Breast epithelium (tissue), 4 donors: ENCODE measurements at regions not wholly inside any gene's neighbourhood (a gene's known extent, or its start where the extent isn't known, plus 50 kb on each side); places are given as distances from the start of the nearest gene placed in this dataset.

Source experiments
- DNase-seq, 2 donors: peaks; one replicate each; pipeline ENCODE4 v3.0.0-alpha.2; 2019; ENCODE audit warnings: low spot score in 2 of 2
- H3K27ac ChIP-seq, 2 donors: fragments of 200-600 bp; sonication (generic) in 1 of 2; one replicate each; pipeline ENCODE4 v1.5.1; 2016 to 2019; ENCODE audit warnings: mild to moderate bottlenecking in 1 of 2
- H3K27me3 ChIP-seq, 2 donors: fragments of 200-600 bp; sonication (generic) in 1 of 2; one replicate each; pipeline versions ENCODE4 v1.5.1 to v1.6.0; 2017 to 2019; ENCODE audit warnings: control low read depth in 1 of 2, mild to moderate bottlenecking in 1 of 2
- H3K36me3 ChIP-seq: fragments of 200-600 bp; one replicate; pipeline ENCODE4 v1.5.1; 2019
- H3K4me1 ChIP-seq, 2 donors: fragments of 200-600 bp; sonication (generic); one replicate each; pipeline ENCODE4 v1.5.1; 2016 to 2019; ENCODE audit warnings: control low read depth in 1 of 2
- H3K4me3 ChIP-seq, 3 donors: fragments of 200-600 bp; sonication (generic); 1 replicate in 2 of 3; 2 replicates in 1 of 3; pipeline ENCODE4 v1.5.1; 2016 to 2019; ENCODE audit warnings: mild to moderate bottlenecking in 3 of 3, moderate library complexity in 2 of 3
- H3K9me3 ChIP-seq, 2 donors: fragments of 200-600 bp; sonication (generic) in 1 of 2; one replicate each; pipeline ENCODE4 v1.5.1; 2016 to 2019; ENCODE audit warnings: control low read depth in 1 of 2
- CTCF ChIP-seq, 3 donors: fragments of 450-650 bp; IDR thresholded peaks; one replicate each; pipeline ENCODE4 v1.5.1; 2016 to 2017; ENCODE audit warnings: antibody characterized with exemption in 3 of 3, mild to moderate bottlenecking in 3 of 3, moderate library complexity in 3 of 3
- POLR2A ChIP-seq: fragments of 450-650 bp; IDR thresholded peaks from one replicate; pipeline ENCODE4 v1.6.1; 2016; ENCODE audit warnings: antibody characterized with exemption, mild to moderate bottlenecking, moderate library complexity
- POLR2AphosphoS5 ChIP-seq, 3 donors: sonication (generic); formaldehyde crosslinking; IDR thresholded peaks; one replicate each; pipeline ENCODE4 v1.6.1; 2017; ENCODE audit warnings: antibody characterized with exemption in 3 of 3
- intact Hi-C: fragments of 100-400 bp; cut with DNase I; formaldehyde crosslinking; loops from one replicate; pipeline ENCODE4 v1.15.1; 2023; ENCODE audit warnings: low total_unique reads

DNA sequence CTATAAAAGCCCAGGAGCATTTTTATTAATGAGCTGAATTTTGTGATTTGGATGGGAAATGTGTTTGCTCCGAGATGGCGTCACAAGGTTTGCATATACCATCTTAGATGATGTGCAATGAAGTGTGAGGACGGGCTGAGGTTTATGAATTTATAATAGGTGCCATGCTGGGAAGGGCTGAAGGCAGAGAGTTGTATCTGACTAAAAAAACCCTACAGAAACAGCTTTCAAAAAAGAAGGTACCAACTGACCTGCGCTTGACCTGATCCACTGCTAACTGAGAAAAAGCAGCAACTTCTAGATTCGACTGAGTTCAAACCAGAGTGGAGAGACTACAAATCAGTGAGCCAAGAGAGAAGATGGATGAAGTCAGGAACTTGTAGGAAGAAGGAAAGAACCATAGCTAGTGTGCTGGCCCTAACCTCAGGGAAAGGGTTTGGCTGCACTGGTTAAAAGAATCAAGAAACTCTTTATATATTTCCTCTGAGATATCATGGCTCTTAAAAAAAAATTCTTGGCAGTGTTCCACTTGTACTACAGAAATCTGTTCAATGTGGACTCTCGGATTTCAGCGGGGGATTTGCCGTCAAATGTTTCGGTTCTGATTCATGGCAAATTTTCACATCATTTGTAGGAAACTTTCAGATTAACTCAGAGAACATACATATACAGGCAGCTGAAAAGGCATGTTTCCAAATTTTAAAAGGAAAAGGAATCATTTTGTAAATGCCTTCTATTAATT lies 56.5 kb upstream of the HDGFL1 start:
- H3K4me1 ChIP-seq: no peaks in the 10 kb centered on the region
- no peak overlapping the region for H3K27ac ChIP-seq
- intact Hi-C loops: no loop called here
- no peaks in the 10 kb centered on the region for H3K27me3 ChIP-seq
- H3K4me3 ChIP-seq: no peak overlapping the region
- no peaks in the 10 kb centered on the region for H3K36me3 ChIP-seq
- H3K9me3 ChIP-seq: no peaks in the 10 kb centered on the region
- no peak for TF ChIP-seq CTCF (IDR thresholded peaks at IDR 0.05)
- no peak for TF ChIP-seq POLR2A
- no peak for TF ChIP-seq POLR2AphosphoS5 (IDR thresholded peaks at IDR 0.05)
- no peak for DNase-seq

- TF ChIP-seq CTCF (IDR thresholded peaks at IDR 0.05) (no peak), POLR2A (no peak), POLR2AphosphoS5 (IDR thresholded peaks at IDR 0.05) (no peak)
- no peak for DNase-seq
- H3K36me3 ChIP-seq: no peaks in the 10 kb centered on the region
- intact Hi-C loops: no loop called here
- H3K27me3 ChIP-seq: no peaks in the 10 kb centered on the region
- H3K27ac ChIP-seq: no peak overlapping the region
- H3K4me3 ChIP-seq: no peak overlapping the region
- no peaks in the 10 kb centered on the region for H3K4me1 ChIP-seq
- H3K9me3 ChIP-seq: no peaks in the 10 kb centered on the region
Measured at GRCh38 chr6:22513667-22514066, 55.7 kb upstream of the HDGFL1 start.

DNA sequence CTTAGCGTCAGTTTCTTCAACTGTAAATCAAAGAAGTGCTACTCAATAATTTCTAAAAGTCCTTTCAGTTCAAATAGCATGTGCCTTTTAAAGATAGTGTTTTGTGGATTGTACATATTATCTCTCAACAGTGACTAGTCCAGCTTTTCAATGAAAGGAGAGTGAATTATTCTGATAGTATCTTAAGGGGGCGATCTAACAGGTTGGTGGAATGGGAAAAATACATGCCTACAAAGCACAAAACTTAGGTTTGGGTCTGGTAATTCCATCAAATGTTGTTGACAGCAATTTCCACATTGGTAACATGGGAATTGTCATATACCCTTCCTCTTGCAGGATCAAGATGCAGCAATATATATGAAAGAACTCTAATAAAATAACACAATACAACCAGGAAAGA lies 50.1 kb upstream of the HDGFL1 start:
- no peak for TF ChIP-seq POLR2AphosphoS5 (IDR thresholded peaks at IDR 0.05)
- no peak for TF ChIP-seq POLR2A
- H3K36me3 ChIP-seq: no peaks in the 10 kb centered on the region
- no peak for DNase-seq
- no peak overlapping the region for H3K4me3 ChIP-seq
- H3K4me1 ChIP-seq: no peaks in the 10 kb centered on the region
- no peaks in the 10 kb centered on the region for H3K9me3 ChIP-seq
- no peak overlapping the region for H3K27ac ChIP-seq
- intact Hi-C loops: no loop called here
- H3K27me3 ChIP-seq: no peaks in the 10 kb centered on the region
